ENCODE measurements at regions not wholly inside any gene's neighbourhood (a gene's known extent, or its start where the extent isn't known, plus 50 kb on each side); places are given as distances from the start of the nearest gene placed in this dataset. TPM values are rescaled to one million over a fixed set of nuclear protein-coding genes. Genes with fewer than 3 reads are reported as not detected.

DNA sequence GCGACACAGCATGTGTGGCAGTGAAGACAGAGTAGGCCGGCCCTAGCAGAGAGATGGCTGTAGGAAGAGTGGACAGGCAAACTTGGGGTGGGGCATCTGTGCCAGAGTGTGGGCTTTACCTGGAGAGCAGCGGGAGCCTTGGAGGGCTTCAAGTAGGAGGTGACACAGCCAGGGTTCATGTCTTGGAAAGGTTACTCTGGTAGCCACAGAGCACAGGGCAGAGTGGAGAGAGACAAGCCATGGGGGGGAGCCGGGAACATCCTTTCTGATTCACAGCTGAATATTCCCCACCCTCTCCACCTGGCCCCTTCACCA, 53.5 kb upstream of the DIO3 start:
- no peak for DNase-seq (ENCODE audit: low read depth)

DNA sequence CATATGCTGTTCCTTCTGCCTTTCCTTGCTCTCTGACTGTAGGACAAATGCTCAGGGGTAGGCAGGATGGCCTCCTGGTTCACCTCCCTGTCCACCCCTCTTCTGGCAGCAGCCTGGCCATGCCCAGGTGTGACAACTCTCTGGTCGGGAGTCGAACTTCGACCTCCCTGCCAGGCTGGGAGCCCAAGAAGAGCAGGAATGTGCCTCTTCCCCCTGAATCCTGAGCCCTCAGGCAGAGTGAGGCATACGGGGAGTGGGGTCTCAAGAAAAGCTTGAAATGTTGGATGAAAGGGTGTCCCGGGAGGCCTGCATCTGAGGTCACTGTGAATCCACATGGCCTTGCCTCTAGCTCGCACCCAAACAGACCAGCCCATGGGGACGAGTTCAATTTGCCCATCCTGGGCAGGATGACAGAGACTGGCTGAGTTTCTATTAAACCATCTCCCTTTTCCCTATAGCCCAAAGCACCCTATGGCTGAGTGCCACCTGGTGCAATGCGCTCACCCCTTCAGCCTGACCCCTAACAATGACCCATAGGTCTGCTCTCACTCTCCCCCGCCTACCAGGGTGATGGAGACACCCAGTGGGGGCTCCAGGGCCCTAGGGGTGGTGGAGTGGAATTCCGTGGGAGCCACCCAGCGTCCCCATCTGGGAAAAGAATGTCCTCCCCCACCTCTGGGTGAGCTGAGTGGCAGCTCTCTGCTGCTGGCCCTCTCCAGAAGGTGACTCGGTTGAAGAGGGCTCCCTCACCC, 52.9 kb upstream of the DIO3 start:
- no peak for DNase-seq (ENCODE audit: low read depth)

DNA sequence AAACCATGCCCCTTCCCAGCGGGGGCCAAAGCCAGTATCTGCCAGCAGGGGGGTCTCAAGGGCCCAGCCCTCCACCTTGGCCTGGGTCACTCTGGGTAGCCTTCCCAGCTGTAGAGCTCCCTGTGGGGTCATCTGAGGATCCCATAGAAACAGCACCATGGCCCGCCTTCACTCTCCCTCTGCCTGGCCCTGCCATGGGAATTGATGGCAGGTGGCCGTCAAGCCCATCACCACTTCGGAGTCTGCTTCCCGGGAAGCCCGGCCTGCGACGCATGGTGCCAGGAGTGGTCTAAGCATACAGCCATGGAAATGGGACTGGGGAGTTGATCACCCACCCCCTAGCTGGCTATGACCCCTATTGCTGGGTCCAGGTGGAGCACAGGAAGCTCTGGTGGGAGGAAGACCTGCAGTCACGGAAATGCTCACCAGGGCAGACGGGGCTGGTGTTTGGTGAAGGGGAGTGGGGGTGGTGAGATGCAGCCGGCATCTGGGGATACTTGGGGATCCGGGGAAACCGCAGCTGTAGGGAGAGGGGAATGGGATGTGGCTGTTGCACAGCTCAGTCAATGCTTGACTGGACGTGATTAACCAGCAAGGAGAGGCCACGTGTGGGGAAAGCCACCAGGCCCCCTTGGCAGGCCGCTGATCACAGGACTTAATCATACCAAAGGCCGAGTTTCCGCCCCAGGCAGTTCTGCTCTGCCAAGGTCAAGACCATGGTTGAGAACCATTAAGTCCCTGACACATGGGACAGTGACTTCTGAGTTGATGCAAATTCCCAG, 52.2 kb upstream of the DIO3 start:
- no peak for DNase-seq (ENCODE audit: low read depth)

DNA sequence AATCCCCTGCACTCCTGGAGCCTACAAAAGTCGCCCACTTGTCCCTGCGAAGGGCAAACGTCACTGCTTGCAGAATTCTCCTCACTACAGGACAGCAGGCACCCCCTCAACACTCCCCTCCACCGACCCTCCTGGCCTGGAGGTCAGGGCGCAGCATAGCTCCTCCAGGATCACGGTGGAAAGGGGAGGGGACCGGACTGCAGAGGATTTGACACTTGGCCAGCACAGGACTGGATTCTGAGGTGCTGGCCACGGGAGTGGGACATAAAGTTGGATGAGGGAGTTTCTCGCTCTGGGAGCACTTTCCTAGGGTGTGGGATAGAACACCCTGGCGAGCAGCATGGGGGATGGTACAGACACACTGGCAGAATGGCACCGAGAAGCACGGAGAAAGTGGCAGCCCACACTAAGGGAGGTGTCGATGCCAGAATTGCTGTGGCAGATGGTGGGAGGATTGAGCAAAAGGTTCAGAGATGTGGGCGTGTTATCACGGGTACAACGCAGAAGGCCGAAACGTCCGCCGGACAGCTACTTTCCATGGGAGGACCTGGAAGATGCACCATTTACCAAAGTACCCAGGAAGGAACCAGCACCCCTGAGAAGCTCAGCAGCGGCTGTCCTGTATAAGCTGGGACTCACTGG, 51.4 kb upstream of the DIO3 start:
- DNase-seq (ENCODE audit: low read depth) = no peak

DNA sequence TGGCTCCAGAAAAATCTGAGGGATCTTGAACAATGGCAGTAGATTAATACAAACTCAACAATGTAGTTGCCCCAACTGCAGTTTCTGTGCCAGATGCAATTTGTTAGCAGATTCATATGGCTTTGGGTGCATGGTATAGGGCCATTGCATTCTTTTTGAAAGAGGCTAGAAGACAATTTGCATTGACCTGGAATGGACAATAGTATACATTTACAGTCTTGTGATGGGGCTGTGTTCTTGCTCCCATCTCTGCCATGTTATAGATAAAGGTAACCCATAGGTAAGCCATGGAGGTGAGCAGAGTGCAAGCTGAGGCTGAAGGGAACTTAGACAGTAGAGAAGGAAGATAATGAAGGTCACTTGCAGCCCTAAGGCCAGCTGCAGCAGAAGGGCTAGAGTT, 50.1 kb upstream of the DIO3 start:
- DNase-seq (ENCODE audit: low read depth) = no peak

MicroRNAs in the stretch of these regions (microRNA counts, 767-probe panel; counts per million panel counts)
- microRNA hsa-miR-1185-5p (not detected), microRNA hsa-miR-1193 (not detected), microRNA hsa-miR-1197 (not detected), microRNA hsa-miR-134 (not detected), microRNA hsa-miR-154-5p (not detected), microRNA hsa-miR-299-3p (not detected), microRNA hsa-miR-299-5p (not detected), microRNA hsa-miR-300 (not detected), microRNA hsa-miR-323a-3p (not detected), microRNA hsa-miR-323a-5p (not detected), microRNA hsa-miR-323b-3p (not detected), microRNA hsa-miR-323b-5p (not detected), microRNA hsa-miR-329 (not detected), microRNA hsa-miR-369-3p (not detected), microRNA hsa-miR-369-5p (not detected), microRNA hsa-miR-376a-3p (10,795 counts per million, percentile 49 among the panel's probes with 10 or more counts), microRNA hsa-miR-376b (not detected), microRNA hsa-miR-376c (7,592 counts per million, percentile 19 among the panel's probes with 10 or more counts), microRNA hsa-miR-377-3p (7,012 counts per million, percentile 14 among the panel's probes with 10 or more counts), microRNA hsa-miR-379-5p (not detected), microRNA hsa-miR-380-3p (not detected), microRNA hsa-miR-381 (not detected), microRNA hsa-miR-382-5p (6,212 counts per million, percentile 8 among the panel's probes with 10 or more counts), microRNA hsa-miR-409-3p (1,104 counts per million, percentile 1 among the panel's probes with 10 or more counts), microRNA hsa-miR-409-5p (not detected), microRNA hsa-miR-410 (not detected), microRNA hsa-miR-411-5p (not detected), microRNA hsa-miR-412 (not detected), microRNA hsa-miR-485-3p (not detected), microRNA hsa-miR-485-5p (not detected), microRNA hsa-miR-487a (not detected), microRNA hsa-miR-487b (not detected), microRNA hsa-miR-494 (not detected), microRNA hsa-miR-495 (not detected), microRNA hsa-miR-496 (not detected), microRNA hsa-miR-539-5p (not detected), microRNA hsa-miR-541-3p (not detected), microRNA hsa-miR-543 (not detected), microRNA hsa-miR-544a (not detected), microRNA hsa-miR-654-3p (not detected), microRNA hsa-miR-654-5p (not detected), microRNA hsa-miR-655 (not detected), microRNA hsa-miR-656 (not detected), microRNA hsa-miR-668 (not detected), microRNA hsa-miR-758 (not detected), microRNA hsa-miR-889 (not detected)

Small RNAs in the stretch of these regions (microRNA-seq; reads per million reads assigned to microRNA genes)
- gene MIR1185-1 (153 reads per million, percentile 62 among the genes with 10 or more reads in this experiment), gene MIR1185-2 (10.5 reads per million, percentile 32 among the genes with 10 or more reads in this experiment), gene MIR1193 (not detected), gene MIR1197 (0.97 reads per million), gene MIR134 (221 reads per million, percentile 66 among the genes with 10 or more reads in this experiment), gene MIR154 (392 reads per million, percentile 70 among the genes with 10 or more reads in this experiment), gene MIR299 (751 reads per million, percentile 78 among the genes with 10 or more reads in this experiment), gene MIR300 (not detected), gene MIR323A (131 reads per million, percentile 59 among the genes with 10 or more reads in this experiment), gene MIR323B (17.4 reads per million, percentile 38 among the genes with 10 or more reads in this experiment), gene MIR329-1 (not detected), gene MIR329-2 (not detected), gene MIR369 (793 reads per million, percentile 79 among the genes with 10 or more reads in this experiment), gene MIR376A1 (13.6 reads per million, percentile 35 among the genes with 10 or more reads in this experiment), gene MIR376A2 (2.4 reads per million, percentile 9 among the genes with 10 or more reads in this experiment), gene MIR376B (501 reads per million, percentile 73 among the genes with 10 or more reads in this experiment), gene MIR376C (5,206 reads per million, percentile 93 among the genes with 10 or more reads in this experiment), gene MIR377 (89.3 reads per million, percentile 54 among the genes with 10 or more reads in this experiment), gene MIR379 (817 reads per million, percentile 80 among the genes with 10 or more reads in this experiment), gene MIR380 (21.5 reads per million, percentile 40 among the genes with 10 or more reads in this experiment), gene MIR381 (2,382 reads per million, percentile 88 among the genes with 10 or more reads in this experiment), gene MIR382 (803 reads per million, percentile 79 among the genes with 10 or more reads in this experiment), gene MIR409 (1,418 reads per million, percentile 84 among the genes with 10 or more reads in this experiment), gene MIR411 (2,031 reads per million, percentile 87 among the genes with 10 or more reads in this experiment), gene MIR412 (14.9 reads per million, percentile 36 among the genes with 10 or more reads in this experiment), gene MIR485 (43.4 reads per million, percentile 46 among the genes with 10 or more reads in this experiment), gene MIR487A (96.1 reads per million, percentile 55 among the genes with 10 or more reads in this experiment), gene MIR487B (2,840 reads per million, percentile 89 among the genes with 10 or more reads in this experiment), gene MIR494 (392 reads per million, percentile 70 among the genes with 10 or more reads in this experiment), gene MIR495 (39.1 reads per million, percentile 44 among the genes with 10 or more reads in this experiment), gene MIR496 (9.2 reads per million, percentile 30 among the genes with 10 or more reads in this experiment), gene MIR539 (66.9 reads per million, percentile 51 among the genes with 10 or more reads in this experiment), gene MIR541 (2.3 reads per million, percentile 8 among the genes with 10 or more reads in this experiment), gene MIR543 (25.4 reads per million, percentile 41 among the genes with 10 or more reads in this experiment), gene MIR544A (not detected), gene MIR654 (198 reads per million, percentile 64 among the genes with 10 or more reads in this experiment), gene MIR655 (11.3 reads per million, percentile 33 among the genes with 10 or more reads in this experiment), gene MIR656 (30.7 reads per million, percentile 42 among the genes with 10 or more reads in this experiment), gene MIR668 (2.7 reads per million, percentile 12 among the genes with 10 or more reads in this experiment), gene MIR758 (10.5 reads per million, percentile 32 among the genes with 10 or more reads in this experiment), gene MIR889 (217 reads per million, percentile 66 among the genes with 10 or more reads in this experiment)
